SU-DHL-6 (cell line): ENCODE measurements at regions not wholly inside any gene's neighbourhood (a gene's known extent, or its start where the extent isn't known, plus 50 kb on each side); places are given as distances from the start of the nearest gene placed in this dataset.

Experiments used
- H2AFZ ChIP-seq: fragments of 200-600 bp; sonication (generic); 2 replicates; pipeline ENCODE4 v1.6.1; 2014; ENCODE audit warnings: low read depth, mild to moderate bottlenecking, moderate library complexity, mixed read lengths, antibody characterized with exemption, low read length; ENCODE audit not compliant: severe bottlenecking
- H3F3A ChIP-seq: fragments of 200-600 bp; shearing (Covaris generic); 2 replicates; pipeline ENCODE4 v1.6.0; 2016; ENCODE audit warnings: antibody characterized with exemption, mild to moderate bottlenecking; ENCODE audit not compliant: insufficient read depth
- H3K27ac ChIP-seq: fragments of 200-600 bp; sonication (generic); 2 replicates; pipeline ENCODE4 v1.5.1; 2016; ENCODE audit warnings: low read depth, mild to moderate bottlenecking, low read length, moderate library complexity, mixed read lengths
- H3K27me3 ChIP-seq: fragments of 200-600 bp; sonication (generic), shearing (Covaris generic); 2 replicates; pipeline ENCODE4 v1.6.0; 2014; ENCODE audit warnings: mild to moderate bottlenecking, low read length
- H3K36me3 ChIP-seq: fragments of 200-600 bp; sonication (generic); 2 replicates; pipeline ENCODE4 v1.6.1; 2014; ENCODE audit warnings: mild to moderate bottlenecking, low read length, mixed read lengths
- H3K4me2 ChIP-seq: fragments of 300-600, 200-600 bp; shearing (Covaris generic), sonication (generic); 2 replicates; pipeline ENCODE4 v1.6.0; 2014; ENCODE audit warnings: low read length, low read depth, mild to moderate bottlenecking; ENCODE audit not compliant: poor library complexity, severe bottlenecking
- H3K4me3 ChIP-seq: fragments of 200-600 bp; sonication (generic); 2 replicates; pipeline ENCODE4 v1.5.1; 2014; ENCODE audit warnings: antibody characterized with exemption, low read length, mild to moderate bottlenecking, mixed read lengths; ENCODE audit not compliant: insufficient read depth, poor library complexity, severe bottlenecking
- H3K79me2 ChIP-seq: fragments of 200-600 bp; sonication (generic); 2 replicates; pipeline ENCODE4 v1.6.1; 2014; ENCODE audit warnings: mild to moderate bottlenecking, low read length, moderate library complexity; ENCODE audit not compliant: insufficient read depth
- H3K9ac ChIP-seq: fragments of 200-600 bp; sonication (generic); 2 replicates; pipeline ENCODE4 v1.7.0; 2014; ENCODE audit warnings: mild to moderate bottlenecking, low read length
- H3K9me2 ChIP-seq: fragments of 200-600 bp; sonication (generic); replicated peaks from 2 replicates; pipeline ENCODE4 v1.6.1; 2014; ENCODE audit warnings: low read length; ENCODE audit not compliant: insufficient read depth
- H3K9me3 ChIP-seq: fragments of 200-600 bp; sonication (generic); 2 replicates; pipeline ENCODE4 v1.6.1; 2014; ENCODE audit warnings: low read length, mixed read lengths; ENCODE audit not compliant: insufficient read depth
- H4K20me1 ChIP-seq: fragments of 200-600 bp; sonication (generic); 2 replicates; pipeline ENCODE4 v1.6.1; 2014; ENCODE audit warnings: low read depth, mild to moderate bottlenecking, antibody characterized with exemption, low read length, moderate library complexity, mixed read lengths
- EZH2phosphoT487 ChIP-seq: fragments of 200-600 bp; sonication (generic), shearing (Covaris generic); conservative IDR thresholded peaks from 2 replicates; pipeline ENCODE4 v1.6.1; 2018; ENCODE audit warnings: mild to moderate bottlenecking, antibody characterized with exemption, low read length, moderate library complexity, mixed read lengths
- TF ChIP-seq, protein P1 (sequence below): fragments of 200-600 bp; sonication (generic); IDR thresholded peaks from one replicate; pipeline ENCODE4 v1.5.1; 2017; ENCODE audit warnings: antibody characterized with exemption, mild to moderate bottlenecking, low read length, moderate library complexity; ENCODE audit not compliant: insufficient read depth, poor library complexity, severe bottlenecking

DNA sequence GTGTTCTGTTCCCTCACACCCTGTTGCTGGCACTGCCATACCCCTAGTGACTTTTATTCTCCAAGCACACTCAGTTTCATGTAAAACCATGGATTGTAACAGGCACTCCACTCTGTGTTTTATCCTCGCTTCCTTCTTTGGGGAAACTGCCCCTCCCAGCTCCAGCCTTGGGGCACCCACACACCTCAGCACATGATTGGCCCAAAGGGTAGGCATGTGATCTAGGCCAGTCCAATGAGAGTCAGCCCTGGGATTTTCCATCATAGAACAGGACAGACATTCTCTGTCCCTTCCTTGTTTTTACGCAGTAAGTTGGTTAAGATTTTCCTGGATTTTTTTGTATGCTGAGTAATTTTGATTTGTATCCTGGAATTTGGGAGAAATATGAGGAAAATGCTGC lies 115.4 kb downstream of the C16orf95 start:
- Histone ChIP-seq H3K27ac (no peak overlapping the region), H3K4me3 (no peak overlapping the region)

DNA sequence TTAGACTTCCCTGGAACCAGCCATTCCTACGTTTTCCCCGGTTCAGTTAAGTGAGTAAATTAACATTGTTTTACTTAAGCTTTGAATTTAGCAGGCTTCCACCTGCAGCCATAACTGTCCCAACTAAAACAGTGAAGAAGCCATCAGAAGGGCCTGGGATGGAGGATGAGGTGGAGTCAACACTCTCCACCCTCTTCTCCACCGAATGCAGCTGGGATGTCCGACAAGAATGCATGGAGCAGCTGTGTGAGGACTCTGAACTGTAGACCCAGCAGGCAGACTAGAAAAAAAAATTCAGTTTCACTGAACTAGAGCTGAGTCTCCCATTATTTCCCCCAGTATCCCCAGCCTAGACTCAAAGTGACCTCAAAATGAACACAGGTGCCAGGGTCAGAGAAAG lies 114.8 kb downstream of the C16orf95 start:
- TF ChIP-seq, protein P1, sequence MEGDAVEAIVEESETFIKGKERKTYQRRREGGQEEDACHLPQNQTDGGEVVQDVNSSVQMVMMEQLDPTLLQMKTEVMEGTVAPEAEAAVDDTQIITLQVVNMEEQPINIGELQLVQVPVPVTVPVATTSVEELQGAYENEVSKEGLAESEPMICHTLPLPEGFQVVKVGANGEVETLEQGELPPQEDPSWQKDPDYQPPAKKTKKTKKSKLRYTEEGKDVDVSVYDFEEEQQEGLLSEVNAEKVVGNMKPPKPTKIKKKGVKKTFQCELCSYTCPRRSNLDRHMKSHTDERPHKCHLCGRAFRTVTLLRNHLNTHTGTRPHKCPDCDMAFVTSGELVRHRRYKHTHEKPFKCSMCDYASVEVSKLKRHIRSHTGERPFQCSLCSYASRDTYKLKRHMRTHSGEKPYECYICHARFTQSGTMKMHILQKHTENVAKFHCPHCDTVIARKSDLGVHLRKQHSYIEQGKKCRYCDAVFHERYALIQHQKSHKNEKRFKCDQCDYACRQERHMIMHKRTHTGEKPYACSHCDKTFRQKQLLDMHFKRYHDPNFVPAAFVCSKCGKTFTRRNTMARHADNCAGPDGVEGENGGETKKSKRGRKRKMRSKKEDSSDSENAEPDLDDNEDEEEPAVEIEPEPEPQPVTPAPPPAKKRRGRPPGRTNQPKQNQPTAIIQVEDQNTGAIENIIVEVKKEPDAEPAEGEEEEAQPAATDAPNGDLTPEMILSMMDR = no peak
- TF ChIP-seq EZH2phosphoT487 = no peak
- Histone ChIP-seq H3K4me2 (no peak overlapping the region), H4K20me1 (no peaks in the 10 kb centered on the region), H3F3A (no peaks in the 10 kb centered on the region), H3K4me3 (no peak overlapping the region), H3K9me2 (no peaks in the 10 kb centered on the region), H3K27me3 (no peaks in the 10 kb centered on the region), H3K9me3 (no peaks in the 10 kb centered on the region), H3K9ac (no peak overlapping the region), H2AFZ (no peak overlapping the region), H3K27ac (no peak overlapping the region), H3K79me2 (no peaks in the 10 kb centered on the region), H3K36me3 (no peaks in the 10 kb centered on the region)

More for the DNA sequence above, 115.4 kb downstream of the C16orf95 start:
- no peaks in the 10 kb centered on the region for H4K20me1 ChIP-seq
- no peaks in the 10 kb centered on the region for H3F3A ChIP-seq
- no peaks in the 10 kb centered on the region for H3K27me3 ChIP-seq
- no peaks in the 10 kb centered on the region for H3K9me2 ChIP-seq
- no peak for TF ChIP-seq EZH2phosphoT487
- TF ChIP-seq, protein P1 = no peak
- no peak overlapping the region for H3K9ac ChIP-seq
- H3K9me3 ChIP-seq = no peaks in the 10 kb centered on the region
- no peaks in the 10 kb centered on the region for H3K79me2 ChIP-seq
- no peak overlapping the region for H3K4me2 ChIP-seq
- H2AFZ ChIP-seq = no peak overlapping the region
- no peaks in the 10 kb centered on the region for H3K36me3 ChIP-seq

DNA sequence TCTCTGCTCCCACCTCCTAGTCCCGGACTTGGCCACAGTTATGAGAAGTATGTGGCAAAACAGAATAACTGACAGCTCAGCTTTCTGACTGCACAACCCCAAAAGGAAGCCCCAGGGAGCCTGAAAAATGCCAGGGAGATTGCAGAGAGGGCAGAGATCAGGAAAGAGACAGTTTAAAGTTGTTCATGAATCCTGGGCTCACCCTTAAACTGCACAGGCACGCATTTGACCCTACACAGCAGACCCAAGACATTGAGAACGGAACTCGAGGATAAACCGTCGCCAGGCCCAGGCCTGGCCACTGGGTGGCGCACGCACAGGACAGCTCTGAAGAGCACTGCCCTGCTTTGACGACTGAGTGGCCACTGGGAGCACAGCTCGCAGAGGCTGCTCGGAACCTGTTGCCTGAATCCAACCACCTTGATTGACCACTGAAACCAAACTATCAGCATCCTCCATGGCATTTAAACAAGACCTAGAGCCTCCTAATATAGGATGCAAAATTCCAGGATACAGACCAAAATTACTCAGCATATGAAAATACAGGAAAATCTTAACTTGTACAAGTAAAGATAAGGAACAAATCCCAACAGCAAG lies 114.0 kb downstream of the C16orf95 start:
- Histone ChIP-seq H3K27me3 (no peaks in the 10 kb centered on the region), H4K20me1 (no peaks in the 10 kb centered on the region), H3K9me3 (no peaks in the 10 kb centered on the region), H3K79me2 (no peaks in the 10 kb centered on the region), H3F3A (no peaks in the 10 kb centered on the region), H3K27ac (no peak overlapping the region), H3K4me2 (no peak overlapping the region), H3K9me2 (no peaks in the 10 kb centered on the region), H2AFZ (no peak overlapping the region), H3K9ac (no peak overlapping the region), H3K36me3 (no peaks in the 10 kb centered on the region), H3K4me3 (no peak overlapping the region)
- TF ChIP-seq, protein P1 = peak; percentile 84
- TF ChIP-seq EZH2phosphoT487 = no peak
